HEK293 (cell line): ENCODE measurements at regions not wholly inside any gene's neighbourhood (a gene's known extent, or its start where the extent isn't known, plus 50 kb on each side); places are given as distances from the start of the nearest gene placed in this dataset.

Source experiments
- CTCF ChIP-seq: fragments of 450-650 bp; formaldehyde crosslinking; IDR thresholded peaks from 2 replicates; pipeline ENCODE4 v1.5.1; 2016; ENCODE audit warnings: missing biosample characterization, missing genetic modification characterization
- KLF1 ChIP-seq: fragments of 450-650 bp; formaldehyde crosslinking; IDR thresholded peaks from 2 replicates; pipeline ENCODE4 v1.5.1; 2016; ENCODE audit warnings: missing biosample characterization, missing genetic modification characterization
- MZF1 ChIP-seq: fragments of 450-650 bp; formaldehyde crosslinking; IDR thresholded peaks from 2 replicates; pipeline ENCODE4 v1.5.1; 2017; ENCODE audit warnings: missing biosample characterization, missing genetic modification characterization, borderline replicate concordance
- REST ChIP-seq: fragments of 450-650 bp; formaldehyde crosslinking; IDR thresholded peaks from 2 replicates; pipeline ENCODE4 v1.5.1; 2016; ENCODE audit warnings: missing biosample characterization, missing genetic modification characterization
- YY1 ChIP-seq: fragments of 450-650 bp; formaldehyde crosslinking; IDR thresholded peaks from 2 replicates; pipeline ENCODE4 v1.5.1; 2018; ENCODE audit warnings: missing biosample characterization, missing genetic modification characterization
- ZNF18 ChIP-seq: fragments of 450-650 bp; formaldehyde crosslinking; IDR thresholded peaks from 2 replicates; pipeline ENCODE4 v1.5.1; 2016; ENCODE audit warnings: missing biosample characterization, missing genetic modification characterization
- ZNF521 ChIP-seq: fragments of 450-650 bp; formaldehyde crosslinking; IDR thresholded peaks from 2 replicates; pipeline ENCODE4 v1.5.1; 2017; ENCODE audit warnings: missing biosample characterization, mild to moderate bottlenecking, missing genetic modification characterization
- ZNF76 ChIP-seq: fragments of 450-650 bp; formaldehyde crosslinking; IDR thresholded peaks from 2 replicates; pipeline ENCODE4; 2016; ENCODE audit warnings: low read depth, missing biosample characterization, missing genetic modification characterization, borderline replicate concordance
- ZNF830 ChIP-seq: fragments of 450-650 bp; IDR thresholded peaks from 2 replicates; pipeline ENCODE4 v1.5.0; 2018; ENCODE audit warnings: missing biosample characterization, missing genetic modification characterization, low read depth, mild to moderate bottlenecking, moderate library complexity

GRCh38 chr5:57906671-57907070, 424.1 kb upstream of the ACTBL2 start:
- no peak for TF ChIP-seq ZNF521 (tag by site-specific recombination)
- TF ChIP-seq KLF1 = no peak
- TF ChIP-seq REST = no peak
- TF ChIP-seq ZNF76 (tag by site-specific recombination) = no peak
- no peak for TF ChIP-seq ZNF830
- TF ChIP-seq ZNF18 (tag by site-specific recombination) = no peak
- TF ChIP-seq YY1 (tag by site-specific recombination) = no peak
- TF ChIP-seq CTCF (tag by site-specific recombination) = no peak
- TF ChIP-seq MZF1 (tag by site-specific recombination) = no peak
